Adipocyte (in vitro differentiated cells): ENCODE measurements at regions not wholly inside any gene's neighbourhood (a gene's known extent, or its start where the extent isn't known, plus 50 kb on each side); places are given as distances from the start of the nearest gene placed in this dataset.

Experiments used
- DNase-seq: peaks from one replicate; pipeline ENCODE4 v3.0.0-alpha.2; 2015; ENCODE audit warnings: low read depth
- H3K27me3 ChIP-seq: replicated peaks from 2 replicates; pipeline ENCODE4 v1.7.0; 2013; ENCODE audit warnings: mild to moderate bottlenecking, low read length, moderate library complexity; ENCODE audit not compliant: control insufficient read depth, insufficient read depth
- H3K36me3 ChIP-seq: 2 replicates; pipeline ENCODE4 v1.7.0; 2013; ENCODE audit warnings: low read length, mild to moderate bottlenecking, moderate library complexity; ENCODE audit not compliant: control insufficient read depth, insufficient read depth, severe bottlenecking
- H3K4me1 ChIP-seq: 2 replicates; pipeline ENCODE4 v1.7.0; 2013; ENCODE audit warnings: mild to moderate bottlenecking, low read length, moderate library complexity; ENCODE audit not compliant: control insufficient read depth, insufficient read depth
- H3K4me3 ChIP-seq: 2 replicates; pipeline ENCODE4 v1.7.0; 2013; ENCODE audit warnings: mild to moderate bottlenecking, low read length, moderate library complexity
- H3K9ac ChIP-seq: 2 replicates; pipeline ENCODE4 v1.7.0; 2013; ENCODE audit warnings: mild to moderate bottlenecking, low read length, moderate library complexity
- H3K9me3 ChIP-seq: 2 replicates; pipeline ENCODE4 v1.7.0; 2013; ENCODE audit warnings: mild to moderate bottlenecking, low read length, moderate library complexity; ENCODE audit not compliant: control insufficient read depth

DNA sequence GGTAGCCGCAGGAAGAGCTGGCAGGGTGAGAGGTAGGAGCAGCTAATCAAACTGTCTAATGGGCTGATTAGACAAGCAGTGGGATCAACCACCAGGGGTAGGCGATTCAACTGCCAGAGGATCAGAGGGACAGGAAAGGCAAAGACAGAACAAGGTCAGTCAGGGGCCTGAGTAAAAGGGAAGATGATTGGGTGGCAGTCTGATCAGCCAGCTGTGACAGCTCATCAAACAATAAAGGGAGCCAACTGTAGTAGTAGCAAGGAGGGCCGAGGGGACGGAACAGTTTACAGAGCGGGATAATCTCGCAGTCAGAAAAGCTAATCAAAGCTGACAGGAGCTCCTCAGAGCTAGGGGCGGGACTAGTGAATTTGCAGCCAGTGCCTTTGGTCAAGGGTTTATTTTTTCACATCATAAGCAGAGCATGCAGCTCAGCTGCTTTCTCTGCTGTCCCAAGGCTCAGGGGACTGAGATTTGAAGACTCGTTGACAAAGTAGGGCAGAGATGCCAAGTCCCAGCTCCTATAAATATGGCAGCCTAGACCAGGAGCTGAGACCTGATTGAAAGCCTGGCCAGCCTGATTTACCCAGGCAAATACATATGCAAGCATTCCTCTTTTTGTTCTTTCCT is 418.2 kb downstream of the GABRG2 start:
- Histone ChIP-seq H3K4me1 (no peaks in the 10 kb centered on the region), H3K4me3 (no peak overlapping the region), H3K36me3 (no peaks in the 10 kb centered on the region), H3K27me3 (no peaks in the 10 kb centered on the region), H3K9me3 (no peaks in the 10 kb centered on the region), H3K9ac (no peak overlapping the region)
- DNase-seq = no peak

DNA sequence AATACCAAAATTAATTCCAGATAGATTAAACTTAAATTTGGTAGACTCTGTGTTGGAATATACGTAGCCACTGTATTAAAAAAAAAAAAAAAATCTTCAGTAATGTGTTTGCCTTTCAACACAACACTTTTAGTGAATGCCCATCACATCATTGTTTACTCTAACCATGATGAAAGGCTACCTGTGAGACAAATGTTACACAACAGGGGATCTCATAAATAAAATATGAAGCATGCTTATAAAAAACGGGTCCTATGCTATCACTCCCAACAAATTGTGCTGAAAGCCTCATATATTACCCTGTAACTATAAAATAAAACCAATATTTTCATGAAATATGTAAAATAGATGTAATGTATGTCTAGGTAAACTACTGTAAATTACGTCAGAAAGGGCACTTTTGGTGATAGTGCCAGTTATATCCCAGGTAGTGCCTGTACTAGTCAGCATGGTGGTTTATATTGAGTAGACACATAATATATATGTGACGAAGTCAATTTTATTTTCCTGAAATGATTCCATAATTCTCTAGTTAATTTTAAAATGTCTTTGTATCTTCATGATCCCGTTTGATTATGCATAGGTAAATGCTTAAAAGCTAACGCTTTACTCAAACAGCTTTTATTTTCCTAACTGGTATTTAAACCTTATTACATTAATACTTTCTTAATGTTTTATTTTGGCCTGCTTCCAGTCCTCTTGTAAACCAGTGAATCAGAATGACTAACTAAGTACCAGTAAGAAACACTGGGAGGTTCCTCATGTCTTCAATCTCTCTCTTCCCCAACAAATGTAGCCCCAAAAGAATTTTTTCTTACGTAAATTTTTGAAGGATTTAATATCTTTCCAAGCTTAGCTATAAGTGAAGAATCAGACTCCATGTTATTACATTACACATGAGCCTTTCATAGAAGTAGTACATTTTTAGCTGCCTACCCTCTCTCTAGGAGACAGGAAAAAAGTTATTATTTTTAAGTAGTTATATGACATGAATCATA is 420.3 kb downstream of the GABRG2 start:
- H3K27me3 ChIP-seq = no peaks in the 10 kb centered on the region
- no peak overlapping the region for H3K4me3 ChIP-seq
- H3K9ac ChIP-seq = no peak overlapping the region
- no peak for DNase-seq
- H3K4me1 ChIP-seq = no peaks in the 10 kb centered on the region
- H3K36me3 ChIP-seq = no peaks in the 10 kb centered on the region
- no peaks in the 10 kb centered on the region for H3K9me3 ChIP-seq

DNA sequence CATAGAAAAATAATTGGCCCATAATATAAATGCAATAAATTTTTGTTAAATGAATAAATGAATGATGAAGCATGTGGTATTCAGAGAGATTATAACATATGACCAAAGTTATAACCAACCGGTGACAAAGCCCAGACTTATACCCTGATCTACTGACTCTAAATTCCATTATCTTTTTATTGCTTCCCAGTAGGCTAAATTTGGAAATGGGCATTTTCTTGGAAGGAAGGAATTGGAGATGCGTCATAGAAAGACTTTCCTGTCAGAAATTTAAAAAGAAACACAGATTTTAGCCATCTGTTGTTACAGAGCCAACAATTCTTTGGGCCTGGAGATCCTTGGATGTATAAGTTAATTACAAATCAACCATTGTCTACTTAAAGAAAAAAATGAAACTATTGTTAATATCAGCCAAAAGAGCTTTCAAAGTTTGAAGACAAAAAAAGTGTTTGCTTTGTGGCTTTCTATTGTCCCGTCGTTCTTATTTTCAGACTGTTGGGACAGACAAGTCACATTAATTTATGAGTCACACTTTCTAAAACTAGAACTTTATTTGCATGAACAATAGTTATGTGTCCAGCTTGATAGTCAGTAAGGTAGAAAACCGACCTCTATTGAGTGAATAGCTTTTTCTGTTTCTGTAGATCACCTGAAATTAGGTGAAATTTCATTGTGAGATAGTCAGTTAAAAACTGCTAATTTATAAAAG is 428.7 kb downstream of the GABRG2 start:
- Histone ChIP-seq H3K9ac (no peak overlapping the region), H3K4me1 (no peaks in the 10 kb centered on the region), H3K36me3 (no peaks in the 10 kb centered on the region), H3K27me3 (no peaks in the 10 kb centered on the region), H3K9me3 (no peaks in the 10 kb centered on the region), H3K4me3 (no peak overlapping the region)
- DNase-seq = no peak

DNA sequence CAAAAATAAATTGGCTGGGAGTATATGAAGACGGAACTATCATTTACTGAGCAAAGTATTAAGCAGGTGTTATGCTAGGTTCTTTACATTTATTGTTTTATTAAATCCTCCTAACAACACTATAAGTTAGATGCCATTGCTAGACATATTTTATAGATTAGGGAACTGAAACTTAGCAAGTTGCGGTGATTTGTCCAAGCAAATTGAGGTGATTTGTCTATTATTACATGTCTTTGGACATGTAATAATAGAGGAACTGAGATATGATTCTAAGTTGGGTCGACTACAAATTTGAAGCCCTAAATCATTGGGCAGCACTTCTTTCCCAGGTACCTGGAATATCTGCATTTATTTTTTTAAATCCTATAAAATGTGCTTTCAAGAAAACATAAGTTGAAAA is 429.9 kb downstream of the GABRG2 start:
- no peak overlapping the region for H3K9ac ChIP-seq
- no peaks in the 10 kb centered on the region for H3K27me3 ChIP-seq
- H3K36me3 ChIP-seq = no peaks in the 10 kb centered on the region
- H3K4me1 ChIP-seq = no peaks in the 10 kb centered on the region
- H3K4me3 ChIP-seq = no peak overlapping the region
- no peaks in the 10 kb centered on the region for H3K9me3 ChIP-seq
- no peak for DNase-seq

DNA sequence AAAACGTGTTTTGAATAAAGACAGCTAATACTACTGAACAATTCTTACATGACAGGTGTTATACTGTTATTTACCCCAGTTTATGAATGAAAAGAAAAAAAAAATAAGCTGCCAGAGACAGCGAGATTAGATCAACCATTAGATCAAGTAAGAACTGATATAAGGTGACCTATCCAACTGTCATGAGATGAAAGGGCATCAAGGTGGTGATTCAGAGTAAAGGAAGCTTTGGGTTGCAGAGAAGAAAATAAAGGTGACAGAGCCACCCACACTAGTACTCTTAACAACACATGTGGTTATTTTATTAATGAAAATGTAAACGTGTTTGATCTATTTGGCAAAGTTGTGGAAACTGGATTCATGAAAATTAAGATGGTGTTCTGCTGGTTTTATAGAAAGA is 435.2 kb downstream of the GABRG2 start:
- Histone ChIP-seq H3K27me3 (no peaks in the 10 kb centered on the region), H3K4me1 (no peaks in the 10 kb centered on the region), H3K9ac (no peak overlapping the region), H3K4me3 (no peak overlapping the region), H3K9me3 (no peaks in the 10 kb centered on the region), H3K36me3 (no peaks in the 10 kb centered on the region)
- no peak for DNase-seq

DNA sequence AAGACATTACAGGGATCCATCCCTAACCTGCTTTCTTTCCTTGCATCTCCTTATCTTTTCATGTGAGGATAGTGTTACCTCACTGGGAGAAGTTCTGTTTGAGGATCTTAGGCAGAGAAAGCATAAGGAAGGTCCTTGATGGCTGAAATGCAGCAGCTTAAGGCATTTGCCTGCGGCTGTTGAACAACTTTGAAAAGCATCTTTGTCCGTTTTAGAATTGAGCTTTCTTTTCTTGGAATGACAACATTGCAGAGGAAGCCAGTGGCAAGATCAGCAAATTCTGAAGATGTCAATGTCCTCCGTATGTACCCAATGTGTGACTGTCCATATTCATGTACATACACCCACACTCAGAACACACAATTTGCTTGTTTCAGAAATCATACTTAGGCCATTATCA is 436.2 kb downstream of the GABRG2 start:
- Histone ChIP-seq H3K4me1 (no peaks in the 10 kb centered on the region), H3K9me3 (no peaks in the 10 kb centered on the region), H3K27me3 (no peaks in the 10 kb centered on the region), H3K4me3 (no peak overlapping the region), H3K36me3 (no peaks in the 10 kb centered on the region), H3K9ac (no peak overlapping the region)
- DNase-seq = no peak

DNA sequence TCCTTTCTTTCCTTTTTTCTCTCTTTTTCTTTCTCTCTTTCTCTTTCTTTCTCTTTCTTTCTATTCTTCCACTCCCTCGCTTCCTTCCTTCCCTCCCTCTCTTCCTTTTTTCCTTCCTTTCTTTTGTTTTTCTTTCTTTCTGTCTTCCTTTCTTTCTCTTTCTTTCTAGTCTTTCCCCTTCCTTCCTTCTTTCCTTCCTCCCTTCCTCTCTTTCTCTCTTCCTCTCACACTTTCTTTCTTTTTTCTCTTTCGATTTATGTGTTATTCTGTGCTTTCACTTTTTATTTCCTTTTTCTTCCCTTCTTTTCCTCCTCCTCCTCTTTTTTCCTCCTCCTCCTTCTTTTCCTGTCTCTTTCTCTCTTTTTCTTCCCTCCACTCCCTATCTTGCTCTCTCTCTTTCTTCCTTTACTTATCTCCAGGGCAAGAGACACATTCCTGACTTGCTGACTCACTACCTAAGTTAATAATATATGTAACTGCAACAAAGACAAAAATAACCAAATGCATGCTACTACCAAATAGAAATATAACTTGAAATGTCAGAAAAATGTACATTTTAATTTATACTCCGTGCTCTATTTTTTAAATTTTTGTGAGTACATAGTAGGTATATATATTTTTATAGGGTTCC is 445.5 kb downstream of the GABRG2 start:
- peaks cover 23% of the 10 kb centered on the region for H3K9me3 ChIP-seq
- no peak overlapping the region for H3K4me3 ChIP-seq
- DNase-seq = no peak

DNA sequence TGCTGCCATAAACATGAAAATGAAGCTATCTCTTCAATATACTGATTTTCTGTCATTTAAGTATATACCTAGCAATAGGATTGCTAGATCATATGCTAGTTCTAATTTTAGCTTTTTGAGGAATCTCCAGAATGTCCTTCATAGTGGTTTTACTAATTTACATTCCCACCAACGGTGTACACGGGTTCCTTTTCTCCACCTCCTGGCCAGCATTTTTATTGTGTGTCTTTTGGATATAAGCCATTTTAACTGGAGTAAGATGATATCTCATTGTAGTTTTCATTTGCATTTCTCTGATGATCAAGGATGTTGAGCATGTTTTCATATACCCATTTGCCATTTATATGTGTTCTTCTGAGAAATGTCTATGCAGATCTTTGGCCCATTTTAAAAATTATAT is 446.5 kb downstream of the GABRG2 start:
- no peak for DNase-seq
- Histone ChIP-seq H3K27me3 (no peaks in the 10 kb centered on the region), H3K4me1 (no peaks in the 10 kb centered on the region), H3K9ac (no peak overlapping the region), H3K9me3 (peaks cover 23% of the 10 kb centered on the region), H3K4me3 (no peak overlapping the region), H3K36me3 (no peaks in the 10 kb centered on the region)

More for the DNA sequence above, 445.5 kb downstream of the GABRG2 start:
- Histone ChIP-seq H3K4me1 (no peaks in the 10 kb centered on the region), H3K9ac (no peak overlapping the region), H3K36me3 (no peaks in the 10 kb centered on the region), H3K27me3 (no peaks in the 10 kb centered on the region)

DNA sequence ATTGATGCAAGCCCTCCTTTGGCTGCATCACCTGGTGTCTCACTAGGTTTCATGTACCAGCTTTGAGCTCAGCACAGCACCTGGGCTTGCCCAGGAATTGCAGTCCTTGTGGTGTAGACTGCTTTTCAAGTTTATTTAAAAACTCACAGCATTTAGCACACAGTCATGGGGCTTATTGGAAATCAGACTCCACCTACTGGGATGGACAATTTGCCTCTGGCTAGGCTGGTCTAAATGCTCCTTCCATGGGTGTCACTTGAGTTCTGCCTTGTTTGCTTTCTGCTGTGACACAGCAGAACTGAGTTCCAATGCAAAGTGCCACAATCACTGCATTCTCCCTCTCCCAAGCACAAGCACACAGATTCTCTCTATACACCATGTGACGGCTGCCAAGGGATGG is 453.3 kb downstream of the GABRG2 start:
- H3K4me1 ChIP-seq = no peaks in the 10 kb centered on the region
- no peaks in the 10 kb centered on the region for H3K36me3 ChIP-seq
- no peak overlapping the region for H3K9ac ChIP-seq
- H3K4me3 ChIP-seq = no peak overlapping the region
- no peak for DNase-seq
- H3K27me3 ChIP-seq = no peaks in the 10 kb centered on the region
- peaks cover 27% of the 10 kb centered on the region for H3K9me3 ChIP-seq

DNA sequence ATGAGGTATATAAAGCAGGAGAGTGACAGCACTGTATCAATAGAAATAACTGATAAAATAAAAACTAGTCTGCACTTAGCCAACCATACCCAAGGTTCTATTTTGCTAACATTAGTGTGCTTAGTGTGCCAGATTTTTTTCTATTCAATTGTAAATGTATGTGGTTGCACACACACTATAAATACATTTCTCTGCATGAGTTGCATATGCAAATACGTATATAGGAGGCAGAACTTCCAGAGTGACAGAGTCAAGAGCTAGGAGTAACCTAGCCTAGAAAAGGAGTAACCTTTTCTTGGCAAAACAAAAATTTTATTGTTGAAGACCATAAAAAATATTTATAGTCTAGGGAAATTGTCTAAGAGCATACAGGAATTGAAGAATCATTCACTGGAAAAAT is 461.6 kb downstream of the GABRG2 start:
- Histone ChIP-seq H3K36me3 (no peaks in the 10 kb centered on the region), H3K27me3 (no peaks in the 10 kb centered on the region), H3K9me3 (no peaks in the 10 kb centered on the region), H3K4me3 (no peak overlapping the region), H3K9ac (no peak overlapping the region), H3K4me1 (no peaks in the 10 kb centered on the region)
- no peak for DNase-seq

DNA sequence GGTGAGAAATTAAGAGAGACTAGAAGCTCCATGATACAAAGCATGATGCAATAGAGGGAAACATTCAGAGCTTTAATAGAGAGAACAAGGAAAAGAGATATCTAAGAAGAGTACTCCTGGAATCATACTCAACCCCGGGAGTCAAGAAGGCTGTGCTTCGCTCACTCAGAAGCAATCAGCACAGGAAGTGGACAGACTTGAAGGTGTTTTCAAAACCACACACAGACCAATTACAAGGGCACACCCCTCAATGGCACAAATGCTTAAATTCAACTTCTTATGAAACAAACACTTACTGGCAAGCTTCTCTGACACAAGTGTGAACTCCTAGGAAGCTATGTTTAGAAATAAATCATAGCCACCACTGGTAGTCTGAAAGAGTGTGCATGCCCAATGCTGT is 462.3 kb downstream of the GABRG2 start:
- H3K9me3 ChIP-seq = no peaks in the 10 kb centered on the region
- H3K4me3 ChIP-seq = no peak overlapping the region
- H3K4me1 ChIP-seq = no peaks in the 10 kb centered on the region
- no peak overlapping the region for H3K9ac ChIP-seq
- DNase-seq = no peak
- H3K27me3 ChIP-seq = no peaks in the 10 kb centered on the region
- no peaks in the 10 kb centered on the region for H3K36me3 ChIP-seq
